H1 (cell line): ENCODE measurements at regions not wholly inside any gene's neighbourhood (a gene's known extent, or its start where the extent isn't known, plus 50 kb on each side); places are given as distances from the start of the nearest gene placed in this dataset.

ENCODE experiments used
- CHD1 ChIP-seq: IDR thresholded peaks from 2 replicates; pipeline ENCODE4 v1.6.1; 2012; ENCODE audit warnings: low read depth, low read length, improper control_type of control experiment
- CTBP2 ChIP-seq: IDR thresholded peaks from 2 replicates; pipeline ENCODE4 v1.7.0; 2011; ENCODE audit warnings: borderline replicate concordance, mild to moderate bottlenecking, moderate library complexity, mixed read lengths, low read length; ENCODE audit not compliant: insufficient read depth, insufficient read length
- E2F6 ChIP-seq: IDR thresholded peaks from 2 replicates; pipeline ENCODE4 v1.6.1; 2012; ENCODE audit warnings: inconsistent platforms
- JUN ChIP-seq: IDR thresholded peaks from 2 replicates; pipeline ENCODE4 v1.6.1; 2011; ENCODE audit warnings: low read depth, mild to moderate bottlenecking, improper control_type of control experiment, low read length
- JUND ChIP-seq: IDR thresholded peaks from 2 replicates; pipeline ENCODE4 v1.6.1; 2011; ENCODE audit warnings: mild to moderate bottlenecking, improper control_type of control experiment, low read length
- RXRA ChIP-seq: IDR thresholded peaks from 2 replicates; pipeline ENCODE4 v1.6.1; 2011; ENCODE audit warnings: low read depth, mild to moderate bottlenecking, low read length, moderate library complexity; ENCODE audit not compliant: insufficient read depth
- SP4 ChIP-seq: IDR thresholded peaks from 2 replicates; pipeline ENCODE4 v1.6.1; 2012; ENCODE audit warnings: low read length, inconsistent platforms
- SUZ12 ChIP-seq: fragments of 200-600 bp; sonication (generic); IDR thresholded peaks from 2 replicates; pipeline ENCODE4 v1.6.1; 2012; ENCODE audit warnings: mild to moderate bottlenecking, inconsistent platforms, low read length, moderate library complexity, mixed read lengths
- TF ChIP-seq, protein P1 (sequence below): fragments of 300-600 bp; sonication (generic); IDR thresholded peaks from 2 replicates; pipeline ENCODE4 v1.7.1; 2012; ENCODE audit warnings: low read length, moderate library complexity, mild to moderate bottlenecking, inconsistent platforms; ENCODE audit not compliant: insufficient replicate concordance
- TF ChIP-seq, protein P2 (sequence below): IDR thresholded peaks from 2 replicates; pipeline ENCODE4 v1.6.1; 2012; ENCODE audit warnings: inconsistent platforms

GRCh38 chr4:151481813-151482212, 72.8 kb downstream of the FHIP1A start (continued):
- TF ChIP-seq, protein P1, sequence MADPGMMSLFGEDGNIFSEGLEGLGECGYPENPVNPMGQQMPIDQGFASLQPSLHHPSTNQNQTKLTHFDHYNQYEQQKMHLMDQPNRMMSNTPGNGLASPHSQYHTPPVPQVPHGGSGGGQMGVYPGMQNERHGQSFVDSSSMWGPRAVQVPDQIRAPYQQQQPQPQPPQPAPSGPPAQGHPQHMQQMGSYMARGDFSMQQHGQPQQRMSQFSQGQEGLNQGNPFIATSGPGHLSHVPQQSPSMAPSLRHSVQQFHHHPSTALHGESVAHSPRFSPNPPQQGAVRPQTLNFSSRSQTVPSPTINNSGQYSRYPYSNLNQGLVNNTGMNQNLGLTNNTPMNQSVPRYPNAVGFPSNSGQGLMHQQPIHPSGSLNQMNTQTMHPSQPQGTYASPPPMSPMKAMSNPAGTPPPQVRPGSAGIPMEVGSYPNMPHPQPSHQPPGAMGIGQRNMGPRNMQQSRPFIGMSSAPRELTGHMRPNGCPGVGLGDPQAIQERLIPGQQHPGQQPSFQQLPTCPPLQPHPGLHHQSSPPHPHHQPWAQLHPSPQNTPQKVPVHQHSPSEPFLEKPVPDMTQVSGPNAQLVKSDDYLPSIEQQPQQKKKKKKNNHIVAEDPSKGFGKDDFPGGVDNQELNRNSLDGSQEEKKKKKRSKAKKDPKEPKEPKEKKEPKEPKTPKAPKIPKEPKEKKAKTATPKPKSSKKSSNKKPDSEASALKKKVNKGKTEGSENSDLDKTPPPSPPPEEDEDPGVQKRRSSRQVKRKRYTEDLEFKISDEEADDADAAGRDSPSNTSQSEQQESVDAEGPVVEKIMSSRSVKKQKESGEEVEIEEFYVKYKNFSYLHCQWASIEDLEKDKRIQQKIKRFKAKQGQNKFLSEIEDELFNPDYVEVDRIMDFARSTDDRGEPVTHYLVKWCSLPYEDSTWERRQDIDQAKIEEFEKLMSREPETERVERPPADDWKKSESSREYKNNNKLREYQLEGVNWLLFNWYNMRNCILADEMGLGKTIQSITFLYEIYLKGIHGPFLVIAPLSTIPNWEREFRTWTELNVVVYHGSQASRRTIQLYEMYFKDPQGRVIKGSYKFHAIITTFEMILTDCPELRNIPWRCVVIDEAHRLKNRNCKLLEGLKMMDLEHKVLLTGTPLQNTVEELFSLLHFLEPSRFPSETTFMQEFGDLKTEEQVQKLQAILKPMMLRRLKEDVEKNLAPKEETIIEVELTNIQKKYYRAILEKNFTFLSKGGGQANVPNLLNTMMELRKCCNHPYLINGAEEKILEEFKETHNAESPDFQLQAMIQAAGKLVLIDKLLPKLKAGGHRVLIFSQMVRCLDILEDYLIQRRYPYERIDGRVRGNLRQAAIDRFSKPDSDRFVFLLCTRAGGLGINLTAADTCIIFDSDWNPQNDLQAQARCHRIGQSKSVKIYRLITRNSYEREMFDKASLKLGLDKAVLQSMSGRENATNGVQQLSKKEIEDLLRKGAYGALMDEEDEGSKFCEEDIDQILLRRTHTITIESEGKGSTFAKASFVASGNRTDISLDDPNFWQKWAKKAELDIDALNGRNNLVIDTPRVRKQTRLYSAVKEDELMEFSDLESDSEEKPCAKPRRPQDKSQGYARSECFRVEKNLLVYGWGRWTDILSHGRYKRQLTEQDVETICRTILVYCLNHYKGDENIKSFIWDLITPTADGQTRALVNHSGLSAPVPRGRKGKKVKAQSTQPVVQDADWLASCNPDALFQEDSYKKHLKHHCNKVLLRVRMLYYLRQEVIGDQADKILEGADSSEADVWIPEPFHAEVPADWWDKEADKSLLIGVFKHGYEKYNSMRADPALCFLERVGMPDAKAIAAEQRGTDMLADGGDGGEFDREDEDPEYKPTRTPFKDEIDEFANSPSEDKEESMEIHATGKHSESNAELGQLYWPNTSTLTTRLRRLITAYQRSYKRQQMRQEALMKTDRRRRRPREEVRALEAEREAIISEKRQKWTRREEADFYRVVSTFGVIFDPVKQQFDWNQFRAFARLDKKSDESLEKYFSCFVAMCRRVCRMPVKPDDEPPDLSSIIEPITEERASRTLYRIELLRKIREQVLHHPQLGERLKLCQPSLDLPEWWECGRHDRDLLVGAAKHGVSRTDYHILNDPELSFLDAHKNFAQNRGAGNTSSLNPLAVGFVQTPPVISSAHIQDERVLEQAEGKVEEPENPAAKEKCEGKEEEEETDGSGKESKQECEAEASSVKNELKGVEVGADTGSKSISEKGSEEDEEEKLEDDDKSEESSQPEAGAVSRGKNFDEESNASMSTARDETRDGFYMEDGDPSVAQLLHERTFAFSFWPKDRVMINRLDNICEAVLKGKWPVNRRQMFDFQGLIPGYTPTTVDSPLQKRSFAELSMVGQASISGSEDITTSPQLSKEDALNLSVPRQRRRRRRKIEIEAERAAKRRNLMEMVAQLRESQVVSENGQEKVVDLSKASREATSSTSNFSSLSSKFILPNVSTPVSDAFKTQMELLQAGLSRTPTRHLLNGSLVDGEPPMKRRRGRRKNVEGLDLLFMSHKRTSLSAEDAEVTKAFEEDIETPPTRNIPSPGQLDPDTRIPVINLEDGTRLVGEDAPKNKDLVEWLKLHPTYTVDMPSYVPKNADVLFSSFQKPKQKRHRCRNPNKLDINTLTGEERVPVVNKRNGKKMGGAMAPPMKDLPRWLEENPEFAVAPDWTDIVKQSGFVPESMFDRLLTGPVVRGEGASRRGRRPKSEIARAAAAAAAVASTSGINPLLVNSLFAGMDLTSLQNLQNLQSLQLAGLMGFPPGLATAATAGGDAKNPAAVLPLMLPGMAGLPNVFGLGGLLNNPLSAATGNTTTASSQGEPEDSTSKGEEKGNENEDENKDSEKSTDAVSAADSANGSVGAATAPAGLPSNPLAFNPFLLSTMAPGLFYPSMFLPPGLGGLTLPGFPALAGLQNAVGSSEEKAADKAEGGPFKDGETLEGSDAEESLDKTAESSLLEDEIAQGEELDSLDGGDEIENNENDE, result no peak
- no peak for TF ChIP-seq RXRA
- TF ChIP-seq E2F6, result no peak
- TF ChIP-seq JUND, result no peak
- TF ChIP-seq CTBP2, result no peak
- no peak for TF ChIP-seq JUN
- TF ChIP-seq, protein P2, sequence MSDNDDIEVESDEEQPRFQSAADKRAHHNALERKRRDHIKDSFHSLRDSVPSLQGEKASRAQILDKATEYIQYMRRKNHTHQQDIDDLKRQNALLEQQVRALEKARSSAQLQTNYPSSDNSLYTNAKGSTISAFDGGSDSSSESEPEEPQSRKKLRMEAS, result no peak
- no peak for TF ChIP-seq SUZ12
- TF ChIP-seq SP4, result no peak
- TF ChIP-seq CHD1, result no peak
